ENCODE measurements at regions not wholly inside any gene's neighbourhood (a gene's known extent, or its start where the extent isn't known, plus 50 kb on each side); places are given as distances from the start of the nearest gene placed in this dataset.

- H3K27ac ChIP-seq, result no peak overlapping the region
- H3K36me3 ChIP-seq (replicated peaks; ENCODE audit: insufficient read depth, low read depth), result no peaks in the 10 kb centered on the region
- no peak for DNase-seq (ENCODE audit: low spot score)
- 96% methylated on average over 3 of the region's 3 CpGs for WGBS (ENCODE audit: low lambda C conversion rate, missing lambda C conversion rate)
- no peaks in the 10 kb centered on the region for H3K4me1 ChIP-seq (ENCODE audit: insufficient read depth)
- no peak overlapping the region for H2AFZ ChIP-seq
- H3K9me2 ChIP-seq (replicated peaks; ENCODE audit: insufficient read depth), result no peaks in the 10 kb centered on the region
- H3K27me3 ChIP-seq, result no peaks in the 10 kb centered on the region
- no peaks in the 10 kb centered on the region for H4K20me1 ChIP-seq (ENCODE audit: insufficient read depth, poor library complexity, severe bottlenecking)
- no peaks in the 10 kb centered on the region for H3K9me3 ChIP-seq (ENCODE audit: low read depth)
- H3K4me3 ChIP-seq, result no peak overlapping the region
- no peak overlapping the region for H3K4me2 ChIP-seq
- TF ChIP-seq EZH2phosphoT487 (IDR thresholded peaks at IDR 0.05; ENCODE audit: low read depth, severe bottlenecking, unreplicated experiment) (no peak), EZH2 (IDR thresholded peaks at IDR 0.05; ENCODE audit: borderline replicate concordance) (no peak), CTCF (IDR thresholded peaks at IDR 0.05; ENCODE audit: poor library complexity) (no peak)
- no peaks in the 10 kb centered on the region for H3K79me2 ChIP-seq
Observed at GRCh38 chr13:73696713-73697112, 437.5 kb downstream of the KLF12 start.

- Histone ChIP-seq H2AFZ (no peak overlapping the region), H3K27me3 (no peaks in the 10 kb centered on the region), H3K9me3 (ENCODE audit: low read depth) (no peaks in the 10 kb centered on the region), H3K9me2 (replicated peaks; ENCODE audit: insufficient read depth) (no peaks in the 10 kb centered on the region), H3K4me3 (no peak overlapping the region), H3K79me2 (no peaks in the 10 kb centered on the region), H4K20me1 (ENCODE audit: insufficient read depth, poor library complexity, severe bottlenecking) (no peaks in the 10 kb centered on the region), H3K4me2 (no peak overlapping the region), H3K27ac (no peak overlapping the region), H3K4me1 (ENCODE audit: insufficient read depth) (no peaks in the 10 kb centered on the region), H3K36me3 (replicated peaks; ENCODE audit: insufficient read depth, low read depth) (no peaks in the 10 kb centered on the region)
- no peak for TF ChIP-seq EZH2 (IDR thresholded peaks at IDR 0.05; ENCODE audit: borderline replicate concordance)
- no peak for TF ChIP-seq EZH2phosphoT487 (IDR thresholded peaks at IDR 0.05; ENCODE audit: low read depth, severe bottlenecking, unreplicated experiment)
- TF ChIP-seq CTCF (IDR thresholded peaks at IDR 0.05; ENCODE audit: poor library complexity), result no peak
- WGBS (ENCODE audit: low lambda C conversion rate, missing lambda C conversion rate), result 85% methylated on average over 2 of the region's 2 CpGs
- DNase-seq (ENCODE audit: low spot score), result no peak
Observed at GRCh38 chr13:73696271-73696670, 437.9 kb downstream of the KLF12 start.

- 94% methylated on average over 14 of the region's 14 CpGs for WGBS (ENCODE audit: low lambda C conversion rate, missing lambda C conversion rate)
- Histone ChIP-seq H3K4me3 (no peak overlapping the region), H4K20me1 (ENCODE audit: insufficient read depth, poor library complexity, severe bottlenecking) (no peaks in the 10 kb centered on the region), H3K4me1 (ENCODE audit: insufficient read depth) (no peaks in the 10 kb centered on the region), H3K36me3 (replicated peaks; ENCODE audit: insufficient read depth, low read depth) (no peaks in the 10 kb centered on the region), H3K9me3 (ENCODE audit: low read depth) (no peaks in the 10 kb centered on the region), H3K27me3 (no peaks in the 10 kb centered on the region), H2AFZ (no peak overlapping the region), H3K9me2 (replicated peaks; ENCODE audit: insufficient read depth) (no peaks in the 10 kb centered on the region), H3K4me2 (no peak overlapping the region), H3K27ac (no peak overlapping the region), H3K79me2 (no peaks in the 10 kb centered on the region)
- no peak for DNase-seq (ENCODE audit: low spot score)
- TF ChIP-seq CTCF (IDR thresholded peaks at IDR 0.05; ENCODE audit: poor library complexity) (no peak), EZH2phosphoT487 (IDR thresholded peaks at IDR 0.05; ENCODE audit: low read depth, severe bottlenecking, unreplicated experiment) (no peak), EZH2 (IDR thresholded peaks at IDR 0.05; ENCODE audit: borderline replicate concordance) (no peak)
Observed at GRCh38 chr13:73695325-73695724, 438.9 kb downstream of the KLF12 start.

- no peaks in the 10 kb centered on the region for H3K27me3 ChIP-seq
- H3K4me1 ChIP-seq (ENCODE audit: insufficient read depth), result no peaks in the 10 kb centered on the region
- TF ChIP-seq EZH2phosphoT487 (IDR thresholded peaks at IDR 0.05; ENCODE audit: low read depth, severe bottlenecking, unreplicated experiment) (no peak), CTCF (IDR thresholded peaks at IDR 0.05; ENCODE audit: poor library complexity) (no peak), EZH2 (IDR thresholded peaks at IDR 0.05; ENCODE audit: borderline replicate concordance) (no peak)
- H2AFZ ChIP-seq, result no peak overlapping the region
- WGBS (ENCODE audit: low lambda C conversion rate, missing lambda C conversion rate), result 95% methylated on average over 2 of the region's 2 CpGs
- no peaks in the 10 kb centered on the region for H3K9me2 ChIP-seq (replicated peaks; ENCODE audit: insufficient read depth)
- no peak overlapping the region for H3K4me3 ChIP-seq
- no peaks in the 10 kb centered on the region for H3K9me3 ChIP-seq (ENCODE audit: low read depth)
- H4K20me1 ChIP-seq (ENCODE audit: insufficient read depth, poor library complexity, severe bottlenecking), result no peaks in the 10 kb centered on the region
- no peak overlapping the region for H3K4me2 ChIP-seq
- H3K36me3 ChIP-seq (replicated peaks; ENCODE audit: insufficient read depth, low read depth), result no peaks in the 10 kb centered on the region
- H3K79me2 ChIP-seq, result no peaks in the 10 kb centered on the region
- H3K27ac ChIP-seq, result no peak overlapping the region
- DNase-seq (ENCODE audit: low spot score), result no peak
Observed at GRCh38 chr13:73693215-73693614, 441.0 kb downstream of the KLF12 start.

All from hepatocyte (in vitro differentiated cells).